SK-N-SH (cell line): ENCODE measurements at regions not wholly inside any gene's neighbourhood (a gene's known extent, or its start where the extent isn't known, plus 50 kb on each side); places are given as distances from the start of the nearest gene placed in this dataset.
"Not testable (repeated sequence)": the region's sequence is repeated elsewhere in the genome, so short reads cannot be mapped to it uniquely, and the experiment has no call there.

Experiments used
- CHD2 ChIP-seq: fragments of 150-350 bp; IDR thresholded peaks from 2 replicates; pipeline ENCODE4 v1.6.1; 2018; ENCODE audit warnings: low read length; ENCODE audit not compliant: partially characterized antibody
- CTCF ChIP-seq: fragments of 200-600 bp; sonication (generic); IDR thresholded peaks from 2 replicates; pipeline ENCODE4 v1.6.1; 2017; ENCODE audit warnings: antibody characterized with exemption, mild to moderate bottlenecking, moderate library complexity
- EP300 ChIP-seq, 2 experiments: IDR thresholded peaks; 2 replicates each; pipeline versions ENCODE4 v1.4.0 to v1.6.1; 2012; ENCODE audit warnings: borderline replicate concordance in 1 of 2, low read depth in 1 of 2, low read length in 1 of 2
- EZH2phosphoT487 ChIP-seq: fragments of 200-600 bp; sonication (generic); IDR thresholded peaks from 2 replicates; pipeline ENCODE4 v1.6.1; 2017; ENCODE audit warnings: low read depth, mixed run types, mild to moderate bottlenecking, antibody characterized with exemption, moderate library complexity, borderline replicate concordance
- NRF1 ChIP-seq: IDR thresholded peaks from 2 replicates; pipeline ENCODE4 v1.6.1; 2012; ENCODE audit warnings: low read depth, mild to moderate bottlenecking, low read length
- PBX3 ChIP-seq: IDR thresholded peaks from 2 replicates; pipeline ENCODE4; 2012
- POLR2AphosphoS5 ChIP-seq: IDR thresholded peaks from 2 replicates; pipeline ENCODE4 v1.6.1; 2012; ENCODE audit warnings: low read depth, low read length
- RCOR1 ChIP-seq: fragments of 150-350 bp; IDR thresholded peaks from 2 replicates; pipeline ENCODE4 v1.6.1; 2017; ENCODE audit warnings: antibody characterized with exemption, low read length
- TAF1 ChIP-seq: IDR thresholded peaks from 2 replicates; pipeline ENCODE4 v1.6.1; 2012; ENCODE audit warnings: low read depth, mild to moderate bottlenecking, low read length, moderate library complexity, borderline replicate concordance
- YY1 ChIP-seq: IDR thresholded peaks from 2 replicates; pipeline ENCODE4 v1.4.0; 2012; ENCODE audit warnings: low read depth, mild to moderate bottlenecking
- ZBTB33 ChIP-seq: IDR thresholded peaks from 2 replicates; pipeline ENCODE4 v1.4.0; 2012; ENCODE audit warnings: low read depth, borderline replicate concordance

- not testable (repeated sequence) for TF ChIP-seq PBX3; YY1; ZBTB33; RCOR1; POLR2AphosphoS5; TAF1; CTCF; CHD2; EZH2phosphoT487; NRF1; EP300 (IDR thresholded peaks at IDR 0.05; ENCODE audit: borderline replicate concordance in 1 of 2, low read depth in 1 of 2, low read length in 1 of 2)
These were observed 61.0 kb upstream of the CDC42EP3 start for GRCh38 chr2:37732412-37732811.
